ENCODE measurements at regions not wholly inside any gene's neighbourhood (a gene's known extent, or its start where the extent isn't known, plus 50 kb on each side); places are given as distances from the start of the nearest gene placed in this dataset.

DNA sequence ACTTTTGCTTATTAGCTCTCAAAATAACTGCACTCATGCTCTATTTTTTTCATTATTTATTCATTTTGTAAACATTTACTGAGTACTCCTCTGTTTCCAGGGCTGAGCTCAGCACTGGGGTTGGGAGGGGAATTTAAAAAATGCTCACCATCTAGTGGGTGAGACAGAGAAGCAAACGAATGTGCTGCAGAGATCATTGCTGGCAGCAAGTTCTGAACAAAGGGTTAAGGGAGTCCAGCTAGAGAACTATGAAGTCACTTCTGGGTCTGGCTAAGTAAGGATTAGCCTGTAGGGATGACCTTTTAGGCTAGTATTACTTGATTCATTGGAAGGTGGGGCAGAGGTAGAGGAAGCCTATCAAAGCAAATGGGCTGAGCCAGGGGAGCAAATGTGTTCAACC, 99.1 kb upstream of the ZNF644 start:
- Histone ChIP-seq H4K91ac (replicated peaks; ENCODE audit: insufficient read length, low read length) (peak overlapping the region; percentile 61), H2AK5ac (ENCODE audit: low read depth, low read length) (no peak overlapping the region), H3K4me3 (ENCODE audit: extremely low read depth in 1 of 4, insufficient read depth in 2 of 4, low read depth in 3 of 4, low read length in 4 of 4) (no peak overlapping the region), H3K4me1 (replicated peaks in 1 of 4; ENCODE audit: control insufficient read depth in 3 of 4, insufficient read depth in 4 of 4, low read length in 3 of 4) (peaks cover 6 to 35% (median 28%) of the 10 kb centered on the region in 4 experiments), H2AFZ (ENCODE audit: low read length) (no peak overlapping the region), H4K8ac (ENCODE audit: extremely low read depth, insufficient read depth, low read length) (no peak overlapping the region), H4K20me1 (replicated peaks in 1 of 2; ENCODE audit: control insufficient read depth in 1 of 2, insufficient read depth in 2 of 2, low read length in 2 of 2) (no peaks in the 10 kb centered on the region), H3K27ac (ENCODE audit: low read depth, low read length) (peak overlapping the region; percentile 40; the same call in 1 of the 2 replicates), H3K23ac (ENCODE audit: insufficient read length) (no peak overlapping the region), H3K36me3 (ENCODE audit: control insufficient read depth in 2 of 4, insufficient read depth in 4 of 4, low read length in 3 of 4) (no peaks in the 10 kb centered on the region), H3K9me3 (ENCODE audit: insufficient read depth in 2 of 2, low read depth in 1 of 2, low read length in 1 of 2) (no peaks in the 10 kb centered on the region), H2BK15ac (ENCODE audit: low read length) (no peak overlapping the region), H2BK12ac (ENCODE audit: low read depth, low read length) (peak overlapping the region; percentile 91), H3K27me3 (replicated peaks in 1 of 4; ENCODE audit: control insufficient read depth in 3 of 4, extremely low read depth in 1 of 4, insufficient read depth in 3 of 4, low read length in 3 of 4) (no peaks in the 10 kb centered on the region), H4K5ac (ENCODE audit: insufficient read length, low read depth, low read length) (peak overlapping the region; percentile 65), H3K18ac (ENCODE audit: extremely low read depth, low read length) (peak overlapping the region; percentile 72; the same call in 1 of the 2 replicates), H3K56ac (replicated peaks; ENCODE audit: insufficient read length, low read depth, low read length) (no peak overlapping the region), H2BK120ac (replicated peaks; ENCODE audit: low read depth, low read length) (no peak overlapping the region), H2BK20ac (ENCODE audit: low read length) (peak overlapping the region; percentile 98), H3K23me2 (ENCODE audit: low read depth, low read length) (no peaks in the 10 kb centered on the region), H3K14ac (ENCODE audit: insufficient read length) (no peak overlapping the region), H2BK5ac (ENCODE audit: low read depth, low read length) (peak overlapping the region; percentile 36; the same call in 1 of the 2 replicates), H3K79me2 (ENCODE audit: control insufficient read depth in 1 of 2, insufficient read depth in 2 of 2, low read length in 2 of 2) (no peaks in the 10 kb centered on the region), H3K4ac (replicated peaks; ENCODE audit: insufficient read length, low read depth, low read length) (no peak overlapping the region), H3K9ac (replicated peaks in 1 of 4; ENCODE audit: extremely low read depth in 1 of 4, low read depth in 3 of 4, low read length in 3 of 4) (no peak overlapping the region), H3K4me2 (ENCODE audit: insufficient read depth in 1 of 2, low read depth in 2 of 2, low read length in 2 of 2) (peak overlapping the region in 1 of 2 experiments; percentile 29; a peak in 1 of 4 replicates), H3K79me1 (ENCODE audit: low read depth, low read length) (no peaks in the 10 kb centered on the region)
- TF ChIP-seq SP1 (IDR thresholded peaks at IDR 0.05; ENCODE audit: low read depth, low read length) (no peak), POLR2A (IDR thresholded peaks at IDR 0.05; ENCODE audit: control extremely low read depth in 1 of 2, low read depth in 2 of 2, low read length in 2 of 2) (no peak), RFX5 (IDR thresholded peaks at IDR 0.05; ENCODE audit: borderline replicate concordance, low read depth, low read length) (no peak), SRF (IDR thresholded peaks at IDR 0.05; ENCODE audit: low read depth, low read length) (no peak), CBX8 (IDR thresholded peaks at IDR 0.05; ENCODE audit: borderline replicate concordance, low read depth, low read length) (no peak), SIN3A (conservative IDR thresholded peaks at IDR 0.05 in 1 of 2, IDR thresholded peaks at IDR 0.05 in 1 of 2; ENCODE audit: low read depth in 1 of 2, low read length in 2 of 2) (no peak), SP4 (IDR thresholded peaks at IDR 0.05; ENCODE audit: low read length) (no peak)
- TF ChIP-seq, protein P1, sequence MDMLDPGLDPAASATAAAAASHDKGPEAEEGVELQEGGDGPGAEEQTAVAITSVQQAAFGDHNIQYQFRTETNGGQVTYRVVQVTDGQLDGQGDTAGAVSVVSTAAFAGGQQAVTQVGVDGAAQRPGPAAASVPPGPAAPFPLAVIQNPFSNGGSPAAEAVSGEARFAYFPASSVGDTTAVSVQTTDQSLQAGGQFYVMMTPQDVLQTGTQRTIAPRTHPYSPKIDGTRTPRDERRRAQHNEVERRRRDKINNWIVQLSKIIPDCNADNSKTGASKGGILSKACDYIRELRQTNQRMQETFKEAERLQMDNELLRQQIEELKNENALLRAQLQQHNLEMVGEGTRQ (IDR thresholded peaks at IDR 0.05; ENCODE audit: low read length): no peak
- CTCF ChIA-PET (ENCODE audit: partially characterized antibody): interaction anchor here (1.1 to 5.4 kb wide), 4 partner anchors 9 to 397 kb away, joined by 3 to 30 read pairs (median 4); no protein-coding TSS in a partner anchor
- DNase-seq (ENCODE audit: low read depth in 1 of 2, low spot score in 2 of 2): peak in 1 of 2 experiments; percentile 43
- no peak for FAIRE-seq
- POLR2A ChIA-PET (ENCODE audit: partially characterized antibody): interaction anchor here (0.5 to 2.0 kb wide), 3 partner anchors 9 to 74 kb away, joined by 3 to 5 read pairs (median 5); no protein-coding TSS in a partner anchor
- 44% methylated on average over 1 of the region's 1 CpG; no CpG with 5 or more reads in 1 of the 2 experiments for WGBS, 2 experiments (ENCODE audit: extremely low coverage in 1 of 2, insufficient coverage in 1 of 2, insufficient read length in 1 of 2, insufficient replicate concordance in 2 of 2, low coverage in 1 of 2, low lambda C conversion rate in 2 of 2, missing lambda C conversion rate in 1 of 2)

Data from H1 (cell line).